ENCODE measurements at regions not wholly inside any gene's neighbourhood (a gene's known extent, or its start where the extent isn't known, plus 50 kb on each side); places are given as distances from the start of the nearest gene placed in this dataset.

DNA sequence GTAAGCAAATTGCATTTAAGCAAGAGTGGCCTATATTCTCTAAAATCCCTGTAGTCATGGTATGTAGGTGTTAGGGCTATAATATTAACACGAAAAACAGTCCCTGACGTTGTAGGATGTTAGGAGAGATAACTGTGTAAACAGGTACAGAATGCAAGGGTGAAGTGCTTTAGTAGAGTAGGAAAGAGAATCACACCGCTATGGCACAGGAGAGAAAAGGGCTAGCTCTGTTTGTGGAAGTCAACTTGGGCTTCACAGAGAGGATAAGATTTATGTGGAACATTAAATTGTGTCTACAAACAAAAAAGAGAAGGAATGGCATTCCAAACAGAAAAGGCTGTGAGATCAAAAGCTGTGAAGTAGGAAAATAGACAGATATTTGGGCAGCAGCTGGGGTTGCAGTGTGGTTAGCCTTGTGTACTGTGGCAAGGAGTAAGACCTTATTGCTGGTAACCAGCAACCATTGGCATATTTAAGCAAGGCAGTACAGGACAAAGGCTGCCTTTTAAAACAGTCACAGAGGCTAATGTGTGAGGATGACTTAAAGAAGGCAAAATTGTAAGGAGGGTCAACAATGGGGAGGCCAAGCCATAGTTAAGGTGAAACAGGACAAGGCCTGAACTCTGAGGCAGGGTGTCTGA, 337.5 kb upstream of the ADAMTSL1 start (continued):
- TF ChIP-seq, protein P1, sequence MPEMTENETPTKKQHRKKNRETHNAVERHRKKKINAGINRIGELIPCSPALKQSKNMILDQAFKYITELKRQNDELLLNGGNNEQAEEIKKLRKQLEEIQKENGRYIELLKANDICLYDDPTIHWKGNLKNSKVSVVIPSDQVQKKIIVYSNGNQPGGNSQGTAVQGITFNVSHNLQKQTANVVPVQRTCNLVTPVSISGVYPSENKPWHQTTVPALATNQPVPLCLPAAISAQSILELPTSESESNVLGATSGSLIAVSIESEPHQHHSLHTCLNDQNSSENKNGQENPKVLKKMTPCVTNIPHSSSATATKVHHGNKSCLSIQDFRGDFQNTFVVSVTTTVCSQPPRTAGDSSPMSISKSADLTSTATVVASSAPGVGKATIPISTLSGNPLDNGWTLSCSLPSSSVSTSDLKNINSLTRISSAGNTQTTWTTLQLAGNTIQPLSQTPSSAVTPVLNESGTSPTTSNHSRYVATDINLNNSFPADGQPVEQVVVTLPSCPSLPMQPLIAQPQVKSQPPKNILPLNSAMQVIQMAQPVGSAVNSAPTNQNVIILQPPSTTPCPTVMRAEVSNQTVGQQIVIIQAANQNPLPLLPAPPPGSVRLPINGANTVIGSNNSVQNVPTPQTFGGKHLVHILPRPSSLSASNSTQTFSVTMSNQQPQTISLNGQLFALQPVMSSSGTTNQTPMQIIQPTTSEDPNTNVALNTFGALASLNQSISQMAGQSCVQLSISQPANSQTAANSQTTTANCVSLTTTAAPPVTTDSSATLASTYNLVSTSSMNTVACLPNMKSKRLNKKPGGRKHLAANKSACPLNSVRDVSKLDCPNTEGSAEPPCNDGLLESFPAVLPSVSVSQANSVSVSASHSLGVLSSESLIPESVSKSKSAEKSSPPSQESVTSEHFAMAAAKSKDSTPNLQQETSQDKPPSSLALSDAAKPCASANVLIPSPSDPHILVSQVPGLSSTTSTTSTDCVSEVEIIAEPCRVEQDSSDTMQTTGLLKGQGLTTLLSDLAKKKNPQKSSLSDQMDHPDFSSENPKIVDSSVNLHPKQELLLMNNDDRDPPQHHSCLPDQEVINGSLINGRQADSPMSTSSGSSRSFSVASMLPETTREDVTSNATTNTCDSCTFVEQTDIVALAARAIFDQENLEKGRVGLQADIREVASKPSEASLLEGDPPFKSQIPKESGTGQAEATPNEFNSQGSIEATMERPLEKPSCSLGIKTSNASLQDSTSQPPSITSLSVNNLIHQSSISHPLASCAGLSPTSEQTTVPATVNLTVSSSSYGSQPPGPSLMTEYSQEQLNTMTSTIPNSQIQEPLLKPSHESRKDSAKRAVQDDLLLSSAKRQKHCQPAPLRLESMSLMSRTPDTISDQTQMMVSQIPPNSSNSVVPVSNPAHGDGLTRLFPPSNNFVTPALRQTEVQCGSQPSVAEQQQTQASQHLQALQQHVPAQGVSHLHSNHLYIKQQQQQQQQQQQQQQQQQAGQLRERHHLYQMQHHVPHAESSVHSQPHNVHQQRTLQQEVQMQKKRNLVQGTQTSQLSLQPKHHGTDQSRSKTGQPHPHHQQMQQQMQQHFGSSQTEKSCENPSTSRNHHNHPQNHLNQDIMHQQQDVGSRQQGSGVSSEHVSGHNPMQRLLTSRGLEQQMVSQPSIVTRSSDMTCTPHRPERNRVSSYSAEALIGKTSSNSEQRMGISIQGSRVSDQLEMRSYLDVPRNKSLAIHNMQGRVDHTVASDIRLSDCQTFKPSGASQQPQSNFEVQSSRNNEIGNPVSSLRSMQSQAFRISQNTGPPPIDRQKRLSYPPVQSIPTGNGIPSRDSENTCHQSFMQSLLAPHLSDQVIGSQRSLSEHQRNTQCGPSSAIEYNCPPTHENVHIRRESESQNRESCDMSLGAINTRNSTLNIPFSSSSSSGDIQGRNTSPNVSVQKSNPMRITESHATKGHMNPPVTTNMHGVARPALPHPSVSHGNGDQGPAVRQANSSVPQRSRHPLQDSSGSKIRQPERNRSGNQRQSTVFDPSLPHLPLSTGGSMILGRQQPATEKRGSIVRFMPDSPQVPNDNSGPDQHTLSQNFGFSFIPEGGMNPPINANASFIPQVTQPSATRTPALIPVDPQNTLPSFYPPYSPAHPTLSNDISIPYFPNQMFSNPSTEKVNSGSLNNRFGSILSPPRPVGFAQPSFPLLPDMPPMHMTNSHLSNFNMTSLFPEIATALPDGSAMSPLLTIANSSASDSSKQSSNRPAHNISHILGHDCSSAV (CRISPR knock-in tag; IDR thresholded peaks at IDR 0.05; ENCODE audit: borderline replicate concordance): no peak
- TF ChIP-seq SP2 (CRISPR knock-in tag; IDR thresholded peaks at IDR 0.05): no peak

DNA sequence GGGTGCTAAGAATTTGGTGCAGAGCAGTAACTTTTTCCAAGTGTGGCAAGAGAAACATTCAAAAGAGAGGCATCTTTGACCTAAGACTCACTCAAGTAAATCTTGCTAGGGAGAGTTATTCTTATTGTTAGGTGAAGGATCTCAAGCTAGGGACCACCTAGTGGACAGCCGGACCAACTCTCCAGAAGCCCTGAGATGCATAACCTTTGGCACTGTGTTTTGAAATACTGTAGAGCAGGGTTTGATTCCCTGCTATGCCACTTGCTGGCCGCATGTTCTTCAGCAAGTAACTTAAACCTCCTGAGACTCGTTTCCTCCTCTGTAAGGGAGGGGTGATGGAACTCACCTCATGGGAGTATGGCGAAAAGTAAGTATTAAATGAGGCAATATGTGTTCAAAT, 336.1 kb upstream of the ADAMTSL1 start:
- POLR2A ChIA-PET: no interaction called here
- Histone ChIP-seq H3K4me3 (replicated peaks in 1 of 3; ENCODE audit: insufficient read depth in 1 of 3, low read depth in 2 of 3, low read length in 3 of 3) (no peak overlapping the region), H4K20me1 (ENCODE audit: insufficient read depth, low read length) (no peaks in the 10 kb centered on the region), H3K9me3 (ENCODE audit: low read length) (no peaks in the 10 kb centered on the region), H3K4me1 (ENCODE audit: insufficient read depth, low read length) (no peaks in the 10 kb centered on the region), H2AFZ (ENCODE audit: low read length) (no peak overlapping the region), H3K79me2 (ENCODE audit: insufficient read depth, low read length) (no peaks in the 10 kb centered on the region), H3K27ac (ENCODE audit: extremely low read length, insufficient read depth, low read length) (no peak overlapping the region), H3K36me3 (replicated peaks in 1 of 2; ENCODE audit: control insufficient read depth in 1 of 2, insufficient read depth in 2 of 2, low read length in 2 of 2) (no peaks in the 10 kb centered on the region), H3K9ac (ENCODE audit: insufficient read depth, low read depth, low read length) (no peak overlapping the region), H3K4me2 (ENCODE audit: low read depth, low read length) (no peak overlapping the region), H3K27me3 (ENCODE audit: control insufficient read depth in 1 of 2, insufficient read depth in 2 of 2, low read length in 2 of 2) (no peaks in the 10 kb centered on the region)
- 15% methylated on average over 4 of the region's 4 CpGs for WGBS (ENCODE audit: low lambda C conversion rate)
- CTCF ChIA-PET (ENCODE audit: low intra/inter-chr PET ratio, low total read pairs): no interaction called here
- FAIRE-seq (no peak), DNase-seq (ENCODE audit: low spot score) (no peak), ATAC-seq (peak; percentile 51; the same call in 2 of the 3 replicates)
- intact Hi-C loops (cut with micrococcal nuclease; ENCODE audit: unreplicated experiment): no loop called here
- no TSS peak for BruUV-seq (replicated peaks)
- in situ Hi-C loops (cut with HindIII; ENCODE audit: extremely low pct_ligation_motif_present, low pct_unique_long_range_greater_than_20kb): no loop called here
- TF ChIP-seq ZNF747 (CRISPR knock-in tag; IDR thresholded peaks at IDR 0.05; ENCODE audit: borderline replicate concordance): no peak
- TF ChIP-seq U2AF1 (optimal IDR thresholded peaks at IDR 0.05; ENCODE audit: low read depth, low read length): no peak
- no peak for TF ChIP-seq NFKB2 (CRISPR knock-in tag; IDR thresholded peaks at IDR 0.05; ENCODE audit: borderline replicate concordance)
- TF ChIP-seq THYN1 (CRISPR knock-in tag; IDR thresholded peaks at IDR 0.05; ENCODE audit: borderline replicate concordance, low read depth): no peak
- no peak for TF ChIP-seq KAT8 (CRISPR knock-in tag; IDR thresholded peaks at IDR 0.05)
- TF ChIP-seq NBN (conservative IDR thresholded peaks at IDR 0.05): no peak
- TF ChIP-seq, protein P2, sequence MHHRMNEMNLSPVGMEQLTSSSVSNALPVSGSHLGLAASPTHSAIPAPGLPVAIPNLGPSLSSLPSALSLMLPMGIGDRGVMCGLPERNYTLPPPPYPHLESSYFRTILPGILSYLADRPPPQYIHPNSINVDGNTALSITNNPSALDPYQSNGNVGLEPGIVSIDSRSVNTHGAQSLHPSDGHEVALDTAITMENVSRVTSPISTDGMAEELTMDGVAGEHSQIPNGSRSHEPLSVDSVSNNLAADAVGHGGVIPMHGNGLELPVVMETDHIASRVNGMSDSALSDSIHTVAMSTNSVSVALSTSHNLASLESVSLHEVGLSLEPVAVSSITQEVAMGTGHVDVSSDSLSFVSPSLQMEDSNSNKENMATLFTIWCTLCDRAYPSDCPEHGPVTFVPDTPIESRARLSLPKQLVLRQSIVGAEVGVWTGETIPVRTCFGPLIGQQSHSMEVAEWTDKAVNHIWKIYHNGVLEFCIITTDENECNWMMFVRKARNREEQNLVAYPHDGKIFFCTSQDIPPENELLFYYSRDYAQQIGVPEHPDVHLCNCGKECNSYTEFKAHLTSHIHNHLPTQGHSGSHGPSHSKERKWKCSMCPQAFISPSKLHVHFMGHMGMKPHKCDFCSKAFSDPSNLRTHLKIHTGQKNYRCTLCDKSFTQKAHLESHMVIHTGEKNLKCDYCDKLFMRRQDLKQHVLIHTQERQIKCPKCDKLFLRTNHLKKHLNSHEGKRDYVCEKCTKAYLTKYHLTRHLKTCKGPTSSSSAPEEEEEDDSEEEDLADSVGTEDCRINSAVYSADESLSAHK (CRISPR knock-in tag; IDR thresholded peaks at IDR 0.05; ENCODE audit: borderline replicate concordance): no peak
- TF ChIP-seq, protein P3, sequence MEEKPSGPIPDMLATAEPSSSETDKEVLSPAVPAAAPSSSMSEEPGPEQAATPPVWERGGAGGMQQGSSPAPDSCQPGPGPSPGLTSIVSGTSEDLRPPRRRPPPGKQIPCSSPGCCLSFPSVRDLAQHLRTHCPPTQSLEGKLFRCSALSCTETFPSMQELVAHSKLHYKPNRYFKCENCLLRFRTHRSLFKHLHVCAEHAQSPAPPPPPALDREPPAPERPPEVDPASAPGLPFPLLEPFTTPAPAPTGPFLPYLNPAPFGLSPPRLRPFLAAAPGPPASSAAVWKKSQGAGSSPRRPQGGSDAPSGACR (CRISPR knock-in tag; IDR thresholded peaks at IDR 0.05): no peak
- TF ChIP-seq KLF12 (CRISPR knock-in tag; IDR thresholded peaks at IDR 0.05; ENCODE audit: borderline replicate concordance): no peak
- TF ChIP-seq ZNF674 (CRISPR knock-in tag; IDR thresholded peaks at IDR 0.05; ENCODE audit: low read depth): no peak

Measured in HepG2 (cell line).